Mesenchymal stem cell (in vitro differentiated cells and primary cell): ENCODE measurements at regions not wholly inside any gene's neighbourhood (a gene's known extent, or its start where the extent isn't known, plus 50 kb on each side); places are given as distances from the start of the nearest gene placed in this dataset.
"Not testable (repeated sequence)": the region's sequence is repeated elsewhere in the genome, so short reads cannot be mapped to it uniquely, and the experiment has no call there.

Experiments used
- DNase-seq: peaks from one replicate; pipeline ENCODE4 v3.0.0-alpha.2; 2013
- H2AFZ ChIP-seq: one replicate; pipeline ENCODE4 v1.6.1; 2013; ENCODE audit warnings: low read depth, mild to moderate bottlenecking, control low read depth, inconsistent platforms, low read length, moderate library complexity
- H2AK5ac ChIP-seq: 2 replicates; pipeline ENCODE4 v1.6.1; 2013; ENCODE audit warnings: low read length, moderate library complexity, mild to moderate bottlenecking, inconsistent platforms; ENCODE audit not compliant: severe bottlenecking
- H2BK120ac ChIP-seq: one replicate; pipeline ENCODE4 v1.6.1; 2013; ENCODE audit warnings: low read depth, mild to moderate bottlenecking, inconsistent platforms, low read length, moderate library complexity
- H2BK12ac ChIP-seq, 2 experiments: one replicate each; pipeline ENCODE4 v1.6.1; 2013; ENCODE audit warnings: inconsistent platforms in 2 of 2, low read length in 2 of 2, mild to moderate bottlenecking in 2 of 2, moderate library complexity in 2 of 2, control low read depth in 1 of 2
- H2BK15ac ChIP-seq: one replicate; pipeline ENCODE4 v1.6.1; 2013; ENCODE audit warnings: mild to moderate bottlenecking, low read depth, inconsistent platforms; ENCODE audit not compliant: poor library complexity, severe bottlenecking
- H2BK5ac ChIP-seq: 2 replicates; pipeline ENCODE4 v1.6.1; 2013; ENCODE audit warnings: low read depth, mild to moderate bottlenecking, low read length, control low read depth, inconsistent platforms; ENCODE audit not compliant: poor library complexity, severe bottlenecking
- H3K14ac ChIP-seq, 2 experiments: one replicate each; pipeline ENCODE4 v1.6.1; 2013; ENCODE audit warnings: inconsistent platforms in 2 of 2, low read length in 2 of 2, control low read depth in 1 of 2, mild to moderate bottlenecking in 1 of 2, moderate library complexity in 1 of 2
- H3K18ac ChIP-seq, 2 experiments: one replicate each; pipeline ENCODE4 v1.6.1; 2013; ENCODE audit warnings: inconsistent platforms in 2 of 2, low read length in 2 of 2, control low read depth in 1 of 2, low read depth in 1 of 2, mild to moderate bottlenecking in 1 of 2
- H3K23ac ChIP-seq, 2 experiments: one replicate each; pipeline ENCODE4 v1.6.1; 2013; ENCODE audit warnings: inconsistent platforms in 2 of 2, low read length in 2 of 2, mild to moderate bottlenecking in 2 of 2, moderate library complexity in 2 of 2, control low read depth in 1 of 2
- H3K27ac ChIP-seq: 2 replicates; pipeline ENCODE4 v1.5.1; 2013; ENCODE audit warnings: mild to moderate bottlenecking, moderate library complexity, low read length, control low read depth, inconsistent platforms; ENCODE audit not compliant: poor library complexity, severe bottlenecking
- H3K27me3 ChIP-seq, 2 experiments: 2 replicates each; pipeline versions ENCODE4 v1.6.1 to v1.7.0; 2013; ENCODE audit warnings: low read length in 2 of 2, mild to moderate bottlenecking in 2 of 2, moderate library complexity in 2 of 2, control low read depth in 1 of 2, inconsistent platforms in 1 of 2; ENCODE audit not compliant: control insufficient read depth in 1 of 2, insufficient read depth in 1 of 2
- H3K36me3 ChIP-seq, 2 experiments: 2 replicates each; pipeline versions ENCODE4 v1.6.1 to v1.7.0; 2013; ENCODE audit warnings: low read length in 2 of 2, control low read depth in 1 of 2, inconsistent platforms in 1 of 2, low read depth in 1 of 2, mild to moderate bottlenecking in 1 of 2; ENCODE audit not compliant: insufficient read depth in 2 of 2, control insufficient read depth in 1 of 2
- H3K4ac ChIP-seq, 2 experiments: one replicate each; pipeline ENCODE4 v1.6.1; 2013; ENCODE audit warnings: inconsistent platforms in 2 of 2, low read length in 2 of 2, mild to moderate bottlenecking in 2 of 2, moderate library complexity in 2 of 2, control low read depth in 1 of 2, low read depth in 1 of 2
- H3K4me1 ChIP-seq: 2 replicates; pipeline ENCODE4 v1.6.1; 2013; ENCODE audit warnings: low read depth, low read length, control low read depth; ENCODE audit not compliant: control insufficient read depth, insufficient read depth
- H3K4me2 ChIP-seq: 2 replicates; pipeline ENCODE4 v1.6.1; 2013; ENCODE audit warnings: low read length, mild to moderate bottlenecking, inconsistent platforms; ENCODE audit not compliant: poor library complexity, severe bottlenecking
- H3K4me3 ChIP-seq, 2 experiments: 2 replicates each; pipeline versions ENCODE4 v1.5.1 to v1.7.0; 2013; ENCODE audit warnings: low read length in 2 of 2, mild to moderate bottlenecking in 2 of 2, control low read depth in 1 of 2, low read depth in 1 of 2; ENCODE audit not compliant: insufficient read depth in 1 of 2
- H3K79me1 ChIP-seq: replicated peaks from 2 replicates; pipeline ENCODE4 v1.6.1; 2013; ENCODE audit warnings: mild to moderate bottlenecking, control low read depth, low read length, inconsistent platforms; ENCODE audit not compliant: poor library complexity, severe bottlenecking
- H3K9ac ChIP-seq: 2 replicates; pipeline ENCODE4 v1.7.0; 2013; ENCODE audit warnings: mild to moderate bottlenecking, low read length, moderate library complexity
- H3K9me3 ChIP-seq: 2 replicates; pipeline ENCODE4 v1.7.0; 2013; ENCODE audit warnings: mild to moderate bottlenecking, low read length; ENCODE audit not compliant: control insufficient read depth
- H4K8ac ChIP-seq: one replicate; pipeline ENCODE4 v1.6.1; 2013; ENCODE audit warnings: inconsistent platforms, mild to moderate bottlenecking, low read length, moderate library complexity
- H4K91ac ChIP-seq: one replicate; pipeline ENCODE4 v1.6.1; 2013; ENCODE audit warnings: mild to moderate bottlenecking, low read length, inconsistent platforms
- WGBS: methylation state at CpG from one replicate; pipeline ENCODE4 v1.1.7; 2013; ENCODE audit warnings: mixed read lengths; 5-methylcytosine and 5-hydroxymethylcytosine counted together

DNA sequence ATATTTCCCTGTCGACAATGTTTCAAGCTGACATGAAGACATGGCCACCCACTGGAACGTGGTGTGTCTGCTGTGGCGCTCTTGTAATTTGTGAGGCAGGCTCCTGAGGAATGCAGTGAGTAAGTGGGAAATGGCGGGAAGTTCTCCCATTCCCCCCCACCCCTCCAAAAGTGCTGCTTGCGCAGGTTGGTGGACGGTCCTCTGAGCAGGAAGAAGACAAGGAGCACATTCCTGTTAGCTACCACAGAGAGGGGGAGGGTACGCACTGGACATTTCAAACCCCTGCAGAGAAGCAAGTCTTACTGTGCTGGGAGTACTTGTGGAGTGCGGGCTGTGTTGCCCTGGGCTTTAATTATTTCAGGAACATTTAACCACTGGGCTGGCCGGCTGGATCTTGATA is 92.9 kb downstream of the DEFB131A start:
- not testable (repeated sequence) for H2AK5ac ChIP-seq, H3K27me3 ChIP-seq, H3K4me1 ChIP-seq, H2BK120ac ChIP-seq, H3K9me3 ChIP-seq, H4K91ac ChIP-seq, H3K9ac ChIP-seq, H3K4me3 ChIP-seq, H3K18ac ChIP-seq, H2BK15ac ChIP-seq, DNase-seq, H3K27ac ChIP-seq, H3K4ac ChIP-seq, H4K8ac ChIP-seq, H3K36me3 ChIP-seq, H2BK12ac ChIP-seq, H2BK5ac ChIP-seq, H3K79me1 ChIP-seq, H3K23ac ChIP-seq, H2AFZ ChIP-seq, H3K14ac ChIP-seq
- H3K4me2 ChIP-seq: peak overlapping the region; percentile 27
- WGBS: 59% methylated on average over 9 of the region's 9 CpGs

GRCh38 chr4:9539939-9540520 is 95.8 kb downstream of the DEFB131A start:
- H2BK15ac ChIP-seq, H3K27ac ChIP-seq, H3K36me3 ChIP-seq, H3K79me1 ChIP-seq, H4K8ac ChIP-seq, H3K4ac ChIP-seq, H2BK120ac ChIP-seq, H3K4me3 ChIP-seq, H3K9me3 ChIP-seq, H3K14ac ChIP-seq, H2BK12ac ChIP-seq, DNase-seq, H3K4me2 ChIP-seq, H3K23ac ChIP-seq, H2AK5ac ChIP-seq, H3K27me3 ChIP-seq, H4K91ac ChIP-seq, H3K4me1 ChIP-seq, H2AFZ ChIP-seq, H3K18ac ChIP-seq, H3K9ac ChIP-seq, H2BK5ac ChIP-seq: not testable (repeated sequence)
- 90% methylated on average over 4 of the region's 5 CpGs for WGBS

DNA sequence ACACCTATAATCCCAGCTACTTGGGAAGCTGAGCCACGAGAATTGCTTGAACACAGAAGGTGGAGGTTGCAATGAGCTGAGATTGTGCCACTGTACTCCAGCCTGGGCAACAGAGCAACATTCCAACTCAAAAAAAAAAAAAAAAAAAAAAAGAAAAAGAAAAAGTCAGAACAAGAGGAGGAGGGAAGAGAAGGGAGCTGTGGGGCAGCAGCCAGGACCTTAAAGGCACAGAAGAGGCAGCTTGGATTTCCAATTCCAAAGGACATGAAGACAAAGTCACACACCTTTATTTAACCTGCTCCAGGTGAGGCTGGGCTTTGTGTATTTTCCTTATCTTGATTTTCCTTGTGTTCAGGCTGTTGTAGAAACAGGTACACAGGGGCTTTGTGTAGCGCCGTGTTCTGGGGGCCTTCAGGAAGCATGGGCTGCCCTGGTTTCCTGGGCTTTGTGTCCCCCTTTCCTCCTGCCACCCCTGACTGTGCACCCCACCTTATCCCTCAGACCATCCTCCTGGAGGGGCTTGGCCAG is 97.2 kb downstream of the DEFB131A start:
- not testable (repeated sequence) for H2BK15ac ChIP-seq, H4K8ac ChIP-seq, H2BK12ac ChIP-seq, H3K23ac ChIP-seq, H3K27ac ChIP-seq, H2BK120ac ChIP-seq, H3K9ac ChIP-seq, DNase-seq, H3K4ac ChIP-seq, H3K4me1 ChIP-seq, H2AFZ ChIP-seq, H3K79me1 ChIP-seq, H3K18ac ChIP-seq, H3K4me2 ChIP-seq, H2AK5ac ChIP-seq, H2BK5ac ChIP-seq, H3K4me3 ChIP-seq, H3K36me3 ChIP-seq, H4K91ac ChIP-seq, H3K9me3 ChIP-seq, H3K27me3 ChIP-seq, H3K14ac ChIP-seq
- 80% methylated on average over 1 of the region's 3 CpGs for WGBS

- DNase-seq, H3K4me1 ChIP-seq, H3K36me3 ChIP-seq, H2BK5ac ChIP-seq, H4K91ac ChIP-seq, H3K4me2 ChIP-seq, H3K9ac ChIP-seq, H3K27ac ChIP-seq, H2BK12ac ChIP-seq, H3K9me3 ChIP-seq, H3K4me3 ChIP-seq, H2BK120ac ChIP-seq, H2AK5ac ChIP-seq, H3K23ac ChIP-seq, H3K18ac ChIP-seq, H3K4ac ChIP-seq, H3K27me3 ChIP-seq, H3K14ac ChIP-seq, H3K79me1 ChIP-seq, H2AFZ ChIP-seq, H2BK15ac ChIP-seq, H4K8ac ChIP-seq: not testable (repeated sequence)
- WGBS: 63% methylated on average over 2 of the region's 2 CpGs
These were observed 100.6 kb downstream of the DEFB131A start for GRCh38 chr4:9544851-9545250.
